ENCODE measurements at regions not wholly inside any gene's neighbourhood (a gene's known extent, or its start where the extent isn't known, plus 50 kb on each side); places are given as distances from the start of the nearest gene placed in this dataset.

DNA sequence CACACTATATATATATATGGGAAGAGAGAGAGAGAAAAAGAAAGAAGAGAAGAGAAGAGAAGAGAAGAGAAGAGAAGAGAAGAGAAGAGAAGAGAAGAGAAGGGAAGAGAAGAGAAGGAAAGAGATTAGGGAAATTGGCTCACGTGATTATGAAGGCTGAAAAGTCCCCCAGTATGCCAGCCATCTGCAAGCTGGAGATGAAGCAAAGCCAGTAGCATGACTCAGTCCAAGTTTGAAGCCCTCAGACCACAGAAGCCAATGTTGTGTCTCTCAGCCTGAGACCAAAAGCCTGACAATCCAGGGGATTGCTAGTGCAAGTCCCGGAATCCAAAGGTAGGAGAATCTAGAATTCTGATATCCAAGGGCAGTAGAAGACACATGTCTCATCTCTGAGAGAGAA is 206.3 kb upstream of the PRSS1 start:
- Mint-ChIP-seq H3K4me3 (ENCODE audit: unreplicated experiment) (no peak overlapping the region), H3K9me3 (ENCODE audit: unreplicated experiment) (no peaks in the 10 kb centered on the region), H3K27me3 (ENCODE audit: unreplicated experiment) (no peaks in the 10 kb centered on the region), H3K36me3 (ENCODE audit: low read depth, unreplicated experiment) (no peaks in the 10 kb centered on the region), H3K4me1 (ENCODE audit: unreplicated experiment) (no peaks in the 10 kb centered on the region), H3K27ac (ENCODE audit: unreplicated experiment) (no peak overlapping the region)
- no peak for DNase-seq (ENCODE audit: low spot score)
- TF ChIP-seq CTCF (IDR thresholded peaks at IDR 0.05; ENCODE audit: unreplicated experiment): no peak

GRCh38 chr7:142542105-142542504 is 207.2 kb upstream of the PRSS1 start:
- DNase-seq (ENCODE audit: low spot score): no peak
- no peaks in the 10 kb centered on the region for H3K36me3 Mint-ChIP-seq (ENCODE audit: low read depth, unreplicated experiment)
- H3K27ac Mint-ChIP-seq (ENCODE audit: unreplicated experiment): no peak overlapping the region
- H3K9me3 Mint-ChIP-seq (ENCODE audit: unreplicated experiment): no peaks in the 10 kb centered on the region
- H3K4me1 Mint-ChIP-seq (ENCODE audit: unreplicated experiment): no peaks in the 10 kb centered on the region
- H3K4me3 Mint-ChIP-seq (ENCODE audit: unreplicated experiment): no peak overlapping the region
- no peak for TF ChIP-seq CTCF (IDR thresholded peaks at IDR 0.05; ENCODE audit: unreplicated experiment)
- no peaks in the 10 kb centered on the region for H3K27me3 Mint-ChIP-seq (ENCODE audit: unreplicated experiment)

GRCh38 chr7:142540371-142540770 is 208.9 kb upstream of the PRSS1 start:
- TF ChIP-seq CTCF (IDR thresholded peaks at IDR 0.05; ENCODE audit: unreplicated experiment): no peak
- Mint-ChIP-seq H3K4me1 (ENCODE audit: unreplicated experiment) (peaks cover 4% of the 10 kb centered on the region), H3K36me3 (ENCODE audit: low read depth, unreplicated experiment) (no peaks in the 10 kb centered on the region), H3K27me3 (ENCODE audit: unreplicated experiment) (no peaks in the 10 kb centered on the region), H3K27ac (ENCODE audit: unreplicated experiment) (no peak overlapping the region), H3K9me3 (ENCODE audit: unreplicated experiment) (no peaks in the 10 kb centered on the region), H3K4me3 (ENCODE audit: unreplicated experiment) (no peak overlapping the region)
- no peak for DNase-seq (ENCODE audit: low spot score)

GRCh38 chr7:142539901-142540300 is 209.4 kb upstream of the PRSS1 start:
- no peak overlapping the region for H3K4me3 Mint-ChIP-seq (ENCODE audit: unreplicated experiment)
- TF ChIP-seq CTCF (IDR thresholded peaks at IDR 0.05; ENCODE audit: unreplicated experiment): no peak
- no peaks in the 10 kb centered on the region for H3K36me3 Mint-ChIP-seq (ENCODE audit: low read depth, unreplicated experiment)
- no peaks in the 10 kb centered on the region for H3K27me3 Mint-ChIP-seq (ENCODE audit: unreplicated experiment)
- no peak for DNase-seq (ENCODE audit: low spot score)
- H3K27ac Mint-ChIP-seq (ENCODE audit: unreplicated experiment): no peak overlapping the region
- no peaks in the 10 kb centered on the region for H3K9me3 Mint-ChIP-seq (ENCODE audit: unreplicated experiment)
- H3K4me1 Mint-ChIP-seq (ENCODE audit: unreplicated experiment): peaks cover 7% of the 10 kb centered on the region

DNA sequence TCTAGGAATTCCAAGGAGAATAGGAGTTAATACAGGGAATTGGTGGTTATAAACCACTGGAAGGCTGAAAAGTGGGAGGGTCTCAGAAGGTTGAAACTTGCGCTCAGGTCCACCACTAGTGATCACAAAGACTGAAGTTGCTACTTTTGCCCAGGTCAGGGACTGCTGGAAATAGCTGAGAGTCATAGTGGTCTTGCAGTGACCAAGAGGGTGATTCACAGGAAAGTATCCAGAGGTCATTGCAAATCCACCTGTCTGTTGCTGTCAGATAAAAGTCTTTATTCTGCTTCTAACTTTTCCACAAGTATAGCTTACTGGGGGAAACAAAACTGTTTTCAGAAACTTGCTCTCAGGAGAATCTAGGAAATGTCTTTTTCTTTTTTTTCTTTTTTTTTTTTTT is 211.5 kb upstream of the PRSS1 start:
- TF ChIP-seq CTCF (IDR thresholded peaks at IDR 0.05; ENCODE audit: unreplicated experiment): no peak
- Mint-ChIP-seq H3K9me3 (ENCODE audit: unreplicated experiment) (no peaks in the 10 kb centered on the region), H3K36me3 (ENCODE audit: low read depth, unreplicated experiment) (no peaks in the 10 kb centered on the region), H3K27ac (ENCODE audit: unreplicated experiment) (no peak overlapping the region), H3K27me3 (ENCODE audit: unreplicated experiment) (no peaks in the 10 kb centered on the region), H3K4me1 (ENCODE audit: unreplicated experiment) (peaks cover 7% of the 10 kb centered on the region), H3K4me3 (ENCODE audit: unreplicated experiment) (no peak overlapping the region)
- no peak for DNase-seq (ENCODE audit: low spot score)

Data from endothelial cell (in vitro differentiated cells).